ENCODE measurements at regions not wholly inside any gene's neighbourhood (a gene's known extent, or its start where the extent isn't known, plus 50 kb on each side); places are given as distances from the start of the nearest gene placed in this dataset.

DNA sequence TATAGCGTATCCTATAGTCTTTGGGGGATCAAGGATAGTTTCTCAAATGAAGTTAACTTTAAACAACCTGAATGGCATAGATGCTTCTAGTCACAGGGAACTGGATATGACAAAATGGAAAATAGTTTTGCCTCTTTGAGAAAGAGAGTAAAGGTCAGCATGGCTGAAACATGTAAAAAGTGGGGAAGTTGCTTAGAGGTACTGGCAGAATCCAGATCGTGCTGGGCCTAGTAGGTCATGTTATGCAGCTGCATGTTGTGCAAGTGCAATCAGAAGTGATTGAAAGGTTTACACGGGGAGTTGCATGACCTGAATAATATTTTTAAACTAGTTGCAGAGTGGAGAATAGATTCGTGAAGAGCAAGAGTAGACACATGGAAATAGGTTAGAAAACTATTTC is 201.1 kb upstream of the HDAC9 start:
- TF ChIP-seq CTCF (IDR thresholded peaks at IDR 0.05; ENCODE audit: low read depth, low read length) (no peak), EZH2phosphoT487 (IDR thresholded peaks at IDR 0.05; ENCODE audit: low read depth) (no peak)
